ENCODE measurements at regions not wholly inside any gene's neighbourhood (a gene's known extent, or its start where the extent isn't known, plus 50 kb on each side); places are given as distances from the start of the nearest gene placed in this dataset.

- no peaks in the 10 kb centered on the region for H3K9me3 ChIP-seq (ENCODE audit: control insufficient read depth, low read length)
- no peaks in the 10 kb centered on the region for H3K36me3 ChIP-seq (ENCODE audit: control insufficient read depth, insufficient read depth, low read length, severe bottlenecking)
- H3K4me1 ChIP-seq (ENCODE audit: control insufficient read depth, insufficient read depth, low read length): peaks cover 21% of the 10 kb centered on the region
- no peak overlapping the region for H3K9ac ChIP-seq (ENCODE audit: low read length)
- no peak for DNase-seq (ENCODE audit: low read depth)
- no peak overlapping the region for H3K4me3 ChIP-seq (ENCODE audit: low read length)
- peaks cover 25% of the 10 kb centered on the region for H3K27me3 ChIP-seq (replicated peaks; ENCODE audit: control insufficient read depth, insufficient read depth, low read length)
Measured at GRCh38 chr6:41475737-41476357, 70.3 kb upstream of the FOXP4 start.

- Histone ChIP-seq H3K9ac (ENCODE audit: low read length) (no peak overlapping the region), H3K4me1 (ENCODE audit: control insufficient read depth, insufficient read depth, low read length) (peaks cover 15% of the 10 kb centered on the region), H3K27me3 (replicated peaks; ENCODE audit: control insufficient read depth, insufficient read depth, low read length) (peaks cover 25% of the 10 kb centered on the region), H3K36me3 (ENCODE audit: control insufficient read depth, insufficient read depth, low read length, severe bottlenecking) (no peaks in the 10 kb centered on the region), H3K9me3 (ENCODE audit: control insufficient read depth, low read length) (no peaks in the 10 kb centered on the region), H3K4me3 (ENCODE audit: low read length) (no peak overlapping the region)
- no peak for DNase-seq (ENCODE audit: low read depth)
Measured at GRCh38 chr6:41476401-41476800, 69.8 kb upstream of the FOXP4 start.

- Histone ChIP-seq H3K27me3 (replicated peaks; ENCODE audit: control insufficient read depth, insufficient read depth, low read length) (peaks cover 25% of the 10 kb centered on the region), H3K9me3 (ENCODE audit: control insufficient read depth, low read length) (no peaks in the 10 kb centered on the region), H3K9ac (ENCODE audit: low read length) (no peak overlapping the region), H3K4me3 (ENCODE audit: low read length) (no peak overlapping the region), H3K4me1 (ENCODE audit: control insufficient read depth, insufficient read depth, low read length) (peaks cover 7% of the 10 kb centered on the region), H3K36me3 (ENCODE audit: control insufficient read depth, insufficient read depth, low read length, severe bottlenecking) (no peaks in the 10 kb centered on the region)
- DNase-seq (ENCODE audit: low read depth): no peak
Measured at GRCh38 chr6:41477572-41477971, 68.6 kb upstream of the FOXP4 start.

GRCh38 chr6:41483943-41484342, 62.2 kb upstream of the FOXP4 start:
- no peak overlapping the region for H3K9ac ChIP-seq (ENCODE audit: low read length)
- DNase-seq (ENCODE audit: low read depth): no peak
- no peaks in the 10 kb centered on the region for H3K36me3 ChIP-seq (ENCODE audit: control insufficient read depth, insufficient read depth, low read length, severe bottlenecking)
- H3K27me3 ChIP-seq (replicated peaks; ENCODE audit: control insufficient read depth, insufficient read depth, low read length): no peaks in the 10 kb centered on the region
- peaks cover 3% of the 10 kb centered on the region for H3K9me3 ChIP-seq (ENCODE audit: control insufficient read depth, low read length)
- peaks cover 2% of the 10 kb centered on the region for H3K4me1 ChIP-seq (ENCODE audit: control insufficient read depth, insufficient read depth, low read length)
- no peak overlapping the region for H3K4me3 ChIP-seq (ENCODE audit: low read length)

- H3K27me3 ChIP-seq (replicated peaks; ENCODE audit: control insufficient read depth, insufficient read depth, low read length): peaks cover 12% of the 10 kb centered on the region
- no peak for DNase-seq (ENCODE audit: low read depth)
- peaks cover 3% of the 10 kb centered on the region for H3K4me1 ChIP-seq (ENCODE audit: control insufficient read depth, insufficient read depth, low read length)
- H3K9ac ChIP-seq (ENCODE audit: low read length): no peak overlapping the region
- H3K36me3 ChIP-seq (ENCODE audit: control insufficient read depth, insufficient read depth, low read length, severe bottlenecking): no peaks in the 10 kb centered on the region
- peaks cover 3% of the 10 kb centered on the region for H3K9me3 ChIP-seq (ENCODE audit: control insufficient read depth, low read length)
- H3K4me3 ChIP-seq (ENCODE audit: low read length): no peak overlapping the region
Measured at GRCh38 chr6:41487860-41488432, 58.2 kb upstream of the FOXP4 start.

GRCh38 chr6:41488433-41489119, 57.6 kb upstream of the FOXP4 start:
- Histone ChIP-seq H3K4me1 (ENCODE audit: control insufficient read depth, insufficient read depth, low read length) (peaks cover 3% of the 10 kb centered on the region), H3K36me3 (ENCODE audit: control insufficient read depth, insufficient read depth, low read length, severe bottlenecking) (no peaks in the 10 kb centered on the region), H3K9ac (ENCODE audit: low read length) (no peak overlapping the region), H3K9me3 (ENCODE audit: control insufficient read depth, low read length) (peaks cover 3% of the 10 kb centered on the region), H3K27me3 (replicated peaks; ENCODE audit: control insufficient read depth, insufficient read depth, low read length) (peaks cover 14% of the 10 kb centered on the region), H3K4me3 (ENCODE audit: low read length) (no peak overlapping the region)
- DNase-seq (ENCODE audit: low read depth): peak; percentile 74

GRCh38 chr6:41489120-41489851, 56.9 kb upstream of the FOXP4 start:
- Histone ChIP-seq H3K27me3 (replicated peaks; ENCODE audit: control insufficient read depth, insufficient read depth, low read length) (peaks cover 21% of the 10 kb centered on the region), H3K4me3 (ENCODE audit: low read length) (no peak overlapping the region), H3K9me3 (ENCODE audit: control insufficient read depth, low read length) (peaks cover 3% of the 10 kb centered on the region)

GRCh38 chr6:41492261-41492891, 53.8 kb upstream of the FOXP4 start:
- peaks cover 34% of the 10 kb centered on the region for H3K27me3 ChIP-seq (replicated peaks; ENCODE audit: control insufficient read depth, insufficient read depth, low read length)
- H3K4me1 ChIP-seq (ENCODE audit: control insufficient read depth, insufficient read depth, low read length): peaks cover 3% of the 10 kb centered on the region
- no peaks in the 10 kb centered on the region for H3K9me3 ChIP-seq (ENCODE audit: control insufficient read depth, low read length)
- H3K4me3 ChIP-seq (ENCODE audit: low read length): no peak overlapping the region
- DNase-seq (ENCODE audit: low read depth): no peak
- no peak overlapping the region for H3K9ac ChIP-seq (ENCODE audit: low read length)
- H3K36me3 ChIP-seq (ENCODE audit: control insufficient read depth, insufficient read depth, low read length, severe bottlenecking): no peaks in the 10 kb centered on the region

More at GRCh38 chr6:41489120-41489851, 56.9 kb upstream of the FOXP4 start:
- no peak overlapping the region for H3K9ac ChIP-seq (ENCODE audit: low read length)
- peaks cover 3% of the 10 kb centered on the region for H3K4me1 ChIP-seq (ENCODE audit: control insufficient read depth, insufficient read depth, low read length)
- H3K36me3 ChIP-seq (ENCODE audit: control insufficient read depth, insufficient read depth, low read length, severe bottlenecking): no peaks in the 10 kb centered on the region
- DNase-seq (ENCODE audit: low read depth): peak; percentile 47

GRCh38 chr6:41494212-41495110, 51.7 kb upstream of the FOXP4 start:
- no peak overlapping the region for H3K9ac ChIP-seq (ENCODE audit: low read length)
- no peaks in the 10 kb centered on the region for H3K36me3 ChIP-seq (ENCODE audit: control insufficient read depth, insufficient read depth, low read length, severe bottlenecking)
- no peaks in the 10 kb centered on the region for H3K4me1 ChIP-seq (ENCODE audit: control insufficient read depth, insufficient read depth, low read length)
- H3K27me3 ChIP-seq (replicated peaks; ENCODE audit: control insufficient read depth, insufficient read depth, low read length): peaks cover 34% of the 10 kb centered on the region
- DNase-seq (ENCODE audit: low read depth): no peak
- H3K9me3 ChIP-seq (ENCODE audit: control insufficient read depth, low read length): no peaks in the 10 kb centered on the region
- no peak overlapping the region for H3K4me3 ChIP-seq (ENCODE audit: low read length)
